K562 (cell line): ENCODE measurements at regions not wholly inside any gene's neighbourhood (a gene's known extent, or its start where the extent isn't known, plus 50 kb on each side); places are given as distances from the start of the nearest gene placed in this dataset.

Experiments
- ARID1B ChIP-seq: fragments of 450-650 bp; IDR thresholded peaks from 2 replicates; pipeline ENCODE4 v1.6.1; 2016; ENCODE audit warnings: antibody characterized with exemption, mild to moderate bottlenecking, inconsistent platforms
- ATF7 ChIP-seq: fragments of 450-650 bp; IDR thresholded peaks from 2 replicates; pipeline ENCODE4 v1.7.1; 2014; ENCODE audit warnings: mild to moderate bottlenecking, moderate library complexity
- CHD1 ChIP-seq: fragments of 200-600 bp; sonication (generic); IDR thresholded peaks from one replicate; pipeline ENCODE4 v1.6.1; 2012; ENCODE audit warnings: mild to moderate bottlenecking, moderate library complexity, low read length, inconsistent platforms
- CTBP1 ChIP-seq: fragments of 450-650 bp; IDR thresholded peaks from 2 replicates; pipeline ENCODE4 v1.6.1; 2016; ENCODE audit warnings: borderline replicate concordance
- FUS ChIP-seq: fragments of 200-400 bp; formaldehyde crosslinking; optimal IDR thresholded peaks from 2 replicates; pipeline ENCODE3; 2017; ENCODE audit warnings: low read depth, low read length
- HLTF ChIP-seq: fragments of 450-650 bp; IDR thresholded peaks from 2 replicates; pipeline ENCODE4 v1.6.1; 2016
- MAZ ChIP-seq, 2 experiments: fragments of 450-650 bp in 1 of 2; sonication (generic) in 1 of 2; formaldehyde crosslinking; IDR thresholded peaks in 1 of 2; conservative IDR thresholded peaks in 1 of 2; 2 replicates each; pipeline versions ENCODE4 v1.4.0 to v1.5.0; 2020; ENCODE audit warnings: mild to moderate bottlenecking in 1 of 2, missing genetic modification reagents in 1 of 2
- PCBP1 ChIP-seq: fragments of 200-400 bp; formaldehyde crosslinking; IDR thresholded peaks from 2 replicates; pipeline ENCODE4 v1.6.1; 2018; ENCODE audit warnings: mild to moderate bottlenecking, low read depth, low read length; ENCODE audit not compliant: poor library complexity, severe bottlenecking
- PHF8 ChIP-seq: fragments of 200-600 bp; sonication (generic); IDR thresholded peaks from 2 replicates; pipeline ENCODE4 v1.6.1; 2012; ENCODE audit warnings: mixed run types, mild to moderate bottlenecking, inconsistent platforms, low read length, moderate library complexity, borderline replicate concordance
- RFX5 ChIP-seq: IDR thresholded peaks from 2 replicates; pipeline ENCODE4 v1.6.1; 2011; ENCODE audit warnings: low read depth, mild to moderate bottlenecking, improper control_type of control experiment, low read length
- SMAD1 ChIP-seq: fragments of 150-350 bp; IDR thresholded peaks from 2 replicates; pipeline ENCODE4 v1.6.1; 2014; ENCODE audit warnings: low read length, low read depth; ENCODE audit not compliant: partially characterized antibody
- SMARCA4 ChIP-seq: fragments of 450-650 bp; IDR thresholded peaks from 2 replicates; pipeline ENCODE4 v1.6.1; 2016
- SOX6 ChIP-seq: fragments of 450-650 bp; IDR thresholded peaks from 2 replicates; pipeline ENCODE4 v1.6.1; 2014; ENCODE audit warnings: mild to moderate bottlenecking
- TAF9B ChIP-seq: fragments of 450-650 bp; IDR thresholded peaks from 2 replicates; pipeline ENCODE4 v1.6.1; 2018; ENCODE audit warnings: mild to moderate bottlenecking; ENCODE audit not compliant: partially characterized antibody
- TRIM24 ChIP-seq, 2 experiments: fragments of 450-650 bp; IDR thresholded peaks; 2 replicates each; pipeline ENCODE4 v1.6.1; 2016
- ZNF143 ChIP-seq: sonication (generic); formaldehyde crosslinking; IDR thresholded peaks from 2 replicates; pipeline ENCODE4 v1.9.0; 2022; ENCODE audit warnings: mild to moderate bottlenecking, missing genetic modification reagents
- ZNF263 ChIP-seq: sonication (generic); formaldehyde crosslinking; IDR thresholded peaks from 2 replicates; pipeline ENCODE4 v1.8.0; 2022; ENCODE audit warnings: mild to moderate bottlenecking, missing genetic modification reagents, borderline replicate concordance
- ZNF282 ChIP-seq: sonication (generic); formaldehyde crosslinking; IDR thresholded peaks from 2 replicates; pipeline ENCODE4 v1.8.1; 2023; ENCODE audit warnings: missing genetic modification reagents
- ZNF668 ChIP-seq: fragments of 250-450 bp; sonication (Bioruptor Pico); IDR thresholded peaks from 2 replicates; pipeline ENCODE4 v1.8.0; 2022; ENCODE audit warnings: mild to moderate bottlenecking, inconsistent platforms
- TF ChIP-seq, protein P1 (sequence below), 3 experiments: fragments of 200-800 bp in 1 of 3; sonication (Bioruptor generic) in 1 of 3; sonication (generic) in 1 of 3; formaldehyde crosslinking in 1 of 3; IDR thresholded peaks; 2 replicates each; pipeline versions ENCODE4 v1.6.1 to v1.8.0; 2016 to 2022; ENCODE audit warnings: mild to moderate bottlenecking in 2 of 3, missing compliant biosample characterization in 2 of 3, missing genetic modification characterization in 2 of 3, missing genetic modification reagents in 1 of 3
- TF ChIP-seq, protein P2 (sequence below): sonication (generic); formaldehyde crosslinking; IDR thresholded peaks from 2 replicates; pipeline ENCODE4 v1.4.0; 2020; ENCODE audit warnings: mild to moderate bottlenecking, missing genetic modification reagents
- TF ChIP-seq, protein P3 (sequence below), 2 experiments: IDR thresholded peaks; 2 replicates each; pipeline ENCODE4 v1.6.1; 2012; ENCODE audit warnings: improper control_type of control experiment in 2 of 2, low read depth in 2 of 2, low read length in 2 of 2, borderline replicate concordance in 1 of 2

DNA sequence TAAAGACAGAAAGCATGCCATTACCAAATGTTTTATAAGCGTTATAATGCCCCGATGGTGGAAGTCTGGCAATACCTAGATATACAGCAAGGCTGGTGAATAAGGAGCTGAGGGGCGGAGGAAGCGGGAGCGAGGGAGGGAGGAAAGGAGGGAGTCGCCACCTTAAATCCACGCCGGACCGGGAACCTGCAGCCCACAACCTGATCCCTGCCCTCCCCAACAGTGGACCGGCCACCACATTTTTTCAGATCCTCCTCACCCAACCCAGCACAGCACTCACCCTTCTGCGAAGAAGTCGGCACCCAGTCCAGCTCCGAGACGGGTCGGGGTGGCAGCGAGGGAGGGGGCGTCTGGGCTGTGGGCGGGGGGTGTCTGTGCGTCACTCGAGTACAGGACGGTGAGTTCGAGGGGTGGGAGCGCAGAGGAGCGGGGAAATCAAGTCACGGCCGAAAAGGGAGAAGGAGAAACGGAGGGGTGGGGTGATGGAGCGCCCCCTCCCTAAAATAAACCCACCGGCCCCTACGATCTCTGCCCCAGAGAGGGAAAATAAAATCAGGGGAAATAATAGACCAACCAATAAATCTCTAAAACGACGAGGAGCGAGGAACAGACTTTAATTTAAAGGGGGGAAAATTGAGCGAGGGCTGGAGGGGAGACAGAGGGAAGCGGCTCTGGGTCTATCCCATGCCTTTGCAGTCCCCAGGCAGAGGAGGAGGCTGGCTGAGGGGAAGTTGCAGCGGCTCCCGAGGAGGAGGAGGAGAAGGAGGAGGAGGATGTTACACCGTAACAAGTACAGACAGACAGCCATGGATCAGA lies 96.5 kb upstream of the SERTAD2 start (continued):
- TF ChIP-seq ZNF143 (CRISPR knock-in tag) (no peak), TRIM24 (IDR thresholded peaks at IDR 0.05) (peak in 1 of 2 experiments; percentile 51; a peak in 1 of 4 replicates), TAF9B (peak; percentile 45), PHF8 (peak; percentile 67; the same call in 1 of the 2 replicates), ATF7 (peak; percentile 40), MAZ (CRISPR knock-in tag; conservative IDR thresholded peaks at IDR 0.05 in 1 of 2, IDR thresholded peaks at IDR 0.05 in 1 of 2) (peak; percentile 51 to 76), SMAD1 (no peak), ZNF263 (CRISPR knock-in tag) (peak; percentile 88), CTBP1 (peak; percentile 79; the same call in 1 of the 2 replicates), SOX6 (peak; percentile 59; the same call in 1 of the 2 replicates), PCBP1 (no peak), RFX5 (no peak), ARID1B (peak; percentile 10; the same call in 1 of the 2 replicates), FUS (no peak), ZNF282 (CRISPR knock-in tag) (no peak), HLTF (peak; percentile 30; the same call in 1 of the 2 replicates), ZNF668 (CRISPR knock-in tag) (no peak), CHD1 (peak; percentile 60), SMARCA4 (peak; percentile 25; the same call in 1 of the 2 replicates)
- TF ChIP-seq, protein P1, sequence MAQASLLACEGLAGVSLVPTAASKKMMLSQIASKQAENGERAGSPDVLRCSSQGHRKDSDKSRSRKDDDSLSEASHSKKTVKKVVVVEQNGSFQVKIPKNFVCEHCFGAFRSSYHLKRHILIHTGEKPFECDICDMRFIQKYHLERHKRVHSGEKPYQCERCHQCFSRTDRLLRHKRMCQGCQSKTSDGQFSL (CRISPR knock-in tag; IDR thresholded peaks at IDR 0.05): no peak
- TF ChIP-seq, protein P1 (tag; IDR thresholded peaks at IDR 0.05): 0 out of 4 replicates have a peak, but pooled peaks of 1 of the 2 experiments have one; percentile 50
- TF ChIP-seq, protein P2, sequence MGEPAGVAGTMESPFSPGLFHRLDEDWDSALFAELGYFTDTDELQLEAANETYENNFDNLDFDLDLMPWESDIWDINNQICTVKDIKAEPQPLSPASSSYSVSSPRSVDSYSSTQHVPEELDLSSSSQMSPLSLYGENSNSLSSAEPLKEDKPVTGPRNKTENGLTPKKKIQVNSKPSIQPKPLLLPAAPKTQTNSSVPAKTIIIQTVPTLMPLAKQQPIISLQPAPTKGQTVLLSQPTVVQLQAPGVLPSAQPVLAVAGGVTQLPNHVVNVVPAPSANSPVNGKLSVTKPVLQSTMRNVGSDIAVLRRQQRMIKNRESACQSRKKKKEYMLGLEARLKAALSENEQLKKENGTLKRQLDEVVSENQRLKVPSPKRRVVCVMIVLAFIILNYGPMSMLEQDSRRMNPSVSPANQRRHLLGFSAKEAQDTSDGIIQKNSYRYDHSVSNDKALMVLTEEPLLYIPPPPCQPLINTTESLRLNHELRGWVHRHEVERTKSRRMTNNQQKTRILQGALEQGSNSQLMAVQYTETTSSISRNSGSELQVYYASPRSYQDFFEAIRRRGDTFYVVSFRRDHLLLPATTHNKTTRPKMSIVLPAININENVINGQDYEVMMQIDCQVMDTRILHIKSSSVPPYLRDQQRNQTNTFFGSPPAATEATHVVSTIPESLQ (CRISPR knock-in tag): no peak
- TF ChIP-seq, protein P3, sequence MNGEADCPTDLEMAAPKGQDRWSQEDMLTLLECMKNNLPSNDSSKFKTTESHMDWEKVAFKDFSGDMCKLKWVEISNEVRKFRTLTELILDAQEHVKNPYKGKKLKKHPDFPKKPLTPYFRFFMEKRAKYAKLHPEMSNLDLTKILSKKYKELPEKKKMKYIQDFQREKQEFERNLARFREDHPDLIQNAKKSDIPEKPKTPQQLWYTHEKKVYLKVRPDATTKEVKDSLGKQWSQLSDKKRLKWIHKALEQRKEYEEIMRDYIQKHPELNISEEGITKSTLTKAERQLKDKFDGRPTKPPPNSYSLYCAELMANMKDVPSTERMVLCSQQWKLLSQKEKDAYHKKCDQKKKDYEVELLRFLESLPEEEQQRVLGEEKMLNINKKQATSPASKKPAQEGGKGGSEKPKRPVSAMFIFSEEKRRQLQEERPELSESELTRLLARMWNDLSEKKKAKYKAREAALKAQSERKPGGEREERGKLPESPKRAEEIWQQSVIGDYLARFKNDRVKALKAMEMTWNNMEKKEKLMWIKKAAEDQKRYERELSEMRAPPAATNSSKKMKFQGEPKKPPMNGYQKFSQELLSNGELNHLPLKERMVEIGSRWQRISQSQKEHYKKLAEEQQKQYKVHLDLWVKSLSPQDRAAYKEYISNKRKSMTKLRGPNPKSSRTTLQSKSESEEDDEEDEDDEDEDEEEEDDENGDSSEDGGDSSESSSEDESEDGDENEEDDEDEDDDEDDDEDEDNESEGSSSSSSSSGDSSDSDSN (IDR thresholded peaks at IDR 0.05; ENCODE audit: borderline replicate concordance in 1 of 2, low read depth in 2 of 2, low read length in 2 of 2): 0 out of 4 replicates have a peak, but pooled peaks of 1 of the 2 experiments have one; percentile 79
